Neutrophil (primary cell): ENCODE measurements at regions not wholly inside any gene's neighbourhood (a gene's known extent, or its start where the extent isn't known, plus 50 kb on each side); places are given as distances from the start of the nearest gene placed in this dataset.
A peak's percentile ranks its signal among the peaks of the same experiment; 100 is the strongest.

Experiments
- H3K27ac ChIP-seq: fragments of 200-600 bp; sonication (generic); 2 replicates; pipeline ENCODE4 v1.5.1; 2016; ENCODE audit warnings: mild to moderate bottlenecking, moderate library complexity
- H3K27me3 ChIP-seq: fragments of 200-600 bp; sonication (generic); 2 replicates; pipeline ENCODE4 v1.6.0; 2016; ENCODE audit warnings: mild to moderate bottlenecking
- H3K36me3 ChIP-seq: fragments of 200-600 bp; sonication (generic); 2 replicates; pipeline ENCODE4 v1.5.1; 2017
- H3K4me1 ChIP-seq, 2 experiments: fragments of 200-600 bp in 1 of 2; sonication (generic) in 1 of 2; 1 replicate in 1 of 2; 2 replicates in 1 of 2; pipeline versions ENCODE4 v1.5.1 to v1.6.1; 2013 to 2016; ENCODE audit warnings: low read depth in 1 of 2, low read length in 1 of 2, mild to moderate bottlenecking in 1 of 2, moderate library complexity in 1 of 2; ENCODE audit not compliant: control insufficient read depth in 1 of 2, insufficient read depth in 1 of 2
- H3K4me3 ChIP-seq, 2 experiments: fragments of 200-600 bp in 1 of 2; sonication (generic) in 1 of 2; 1 replicate in 1 of 2; 2 replicates in 1 of 2; pipeline ENCODE4 v1.5.1; 2013 to 2016; ENCODE audit warnings: low read depth in 1 of 2, low read length in 1 of 2, mild to moderate bottlenecking in 1 of 2, moderate library complexity in 1 of 2
- H3K9me3 ChIP-seq: fragments of 200-600 bp; sonication (generic); 2 replicates; pipeline ENCODE4 v1.5.1; 2016
- CTCF ChIP-seq: fragments of 200-600 bp; sonication (generic); IDR thresholded peaks from 2 replicates; pipeline ENCODE4 v1.5.1; 2016; ENCODE audit warnings: antibody characterized with exemption

- H3K27ac ChIP-seq: no peak overlapping the region
- H3K36me3 ChIP-seq: no peaks in the 10 kb centered on the region
- peaks cover 3 to 8% of the 10 kb centered on the region in 2 experiments for H3K4me1 ChIP-seq
- H3K9me3 ChIP-seq: no peaks in the 10 kb centered on the region
- no peaks in the 10 kb centered on the region for H3K27me3 ChIP-seq
- no peak overlapping the region for H3K4me3 ChIP-seq
- TF ChIP-seq CTCF: no peak
These were observed 60.9 kb upstream of the ETS2 start for GRCh38 chr21:38744861-38745260.

GRCh38 chr21:38747810-38748209, 57.9 kb upstream of the ETS2 start:
- TF ChIP-seq CTCF: no peak
- Histone ChIP-seq H3K27me3 (no peaks in the 10 kb centered on the region), H3K27ac (no peak overlapping the region), H3K4me3 (no peak overlapping the region), H3K36me3 (no peaks in the 10 kb centered on the region), H3K4me1 (peaks cover 25% of the 10 kb centered on the region in 2 experiments), H3K9me3 (no peaks in the 10 kb centered on the region)

- TF ChIP-seq CTCF: no peak
- no peaks in the 10 kb centered on the region for H3K36me3 ChIP-seq
- H3K27ac ChIP-seq: peak overlapping the region; percentile 88
- H3K4me1 ChIP-seq: peaks cover 56 to 57% of the 10 kb centered on the region in 2 experiments
- H3K4me3 ChIP-seq: peak overlapping the region; percentile 26 to 39
- H3K27me3 ChIP-seq: no peaks in the 10 kb centered on the region
- H3K9me3 ChIP-seq: no peaks in the 10 kb centered on the region
These were observed 54.2 kb upstream of the ETS2 start for GRCh38 chr21:38751379-38752050.

- peaks cover 56 to 57% of the 10 kb centered on the region in 2 experiments for H3K4me1 ChIP-seq
- no peaks in the 10 kb centered on the region for H3K9me3 ChIP-seq
- no peaks in the 10 kb centered on the region for H3K36me3 ChIP-seq
- peak overlapping the region; percentile 26 to 39 for H3K4me3 ChIP-seq
- no peaks in the 10 kb centered on the region for H3K27me3 ChIP-seq
- TF ChIP-seq CTCF: no peak
- H3K27ac ChIP-seq: peak overlapping the region; percentile 88
These were observed 53.7 kb upstream of the ETS2 start for GRCh38 chr21:38752051-38752505.

- Histone ChIP-seq H3K4me3 (no peak overlapping the region), H3K9me3 (no peaks in the 10 kb centered on the region), H3K4me1 (peaks cover 56 to 57% of the 10 kb centered on the region in 2 experiments), H3K36me3 (no peaks in the 10 kb centered on the region), H3K27ac (peak overlapping the region; percentile 88), H3K27me3 (no peaks in the 10 kb centered on the region)
- no peak for TF ChIP-seq CTCF
These were observed 52.6 kb upstream of the ETS2 start for GRCh38 chr21:38753114-38753513.
